ENCODE measurements at regions not wholly inside any gene's neighbourhood (a gene's known extent, or its start where the extent isn't known, plus 50 kb on each side); places are given as distances from the start of the nearest gene placed in this dataset.

GRCh38 chrX:122119361-122119760 is 1064.7 kb upstream of the GRIA3 start:
- H3K9me3 ChIP-seq (replicated peaks; ENCODE audit: control insufficient read depth, insufficient read depth, low read depth, low read length) = no peaks in the 10 kb centered on the region
- no peak overlapping the region for H3K27ac ChIP-seq (ENCODE audit: extremely low read depth, low read depth, low read length)
- no peaks in the 10 kb centered on the region for H3K9me1 ChIP-seq (ENCODE audit: control insufficient read depth, insufficient read depth, low read length)
- no peak overlapping the region for H2AFZ ChIP-seq (ENCODE audit: low read depth, low read length)
- H3K4me2 ChIP-seq (ENCODE audit: insufficient read depth, low read length) = no peak overlapping the region
- no peaks in the 10 kb centered on the region for H3K79me2 ChIP-seq (ENCODE audit: control insufficient read depth, insufficient read depth, low read length)
- ChIA-PET POLR2A (no interaction called here), CTCF (ENCODE audit: low intra/inter-chr PET ratio) (no interaction called here)
- no peaks in the 10 kb centered on the region for H3K4me1 ChIP-seq (replicated peaks in 1 of 2; ENCODE audit: control insufficient read depth in 2 of 2, insufficient read depth in 2 of 2, low read length in 2 of 2)
- DNase-seq (ENCODE audit: extremely low read depth in 1 of 4, low spot score in 3 of 4) (no peak), ATAC-seq (no peak), FAIRE-seq (no peak)
- intact Hi-C loops (cut with micrococcal nuclease) = no loop called here
- no peak overlapping the region for H3K9ac ChIP-seq (ENCODE audit: insufficient read depth in 1 of 2, low read depth in 2 of 2, low read length in 2 of 2)
- H3K4me3 ChIP-seq = no peak overlapping the region
- no peak for TF ChIP-seq POU5F1 (IDR thresholded peaks at IDR 0.05; ENCODE audit: borderline replicate concordance, low read depth, low read length, partially characterized antibody)
- no peak for TF ChIP-seq E2F4 (CRISPR knock-in tag; IDR thresholded peaks at IDR 0.05; ENCODE audit: low read depth)
- TF ChIP-seq DDX20 (tag; IDR thresholded peaks at IDR 0.05; ENCODE audit: low read depth) = no peak
- no peak for TF ChIP-seq ZNF518B (CRISPR knock-in tag; IDR thresholded peaks at IDR 0.05)
- TF ChIP-seq CTCFL (IDR thresholded peaks at IDR 0.05; ENCODE audit: borderline replicate concordance, insufficient read depth, low read depth, low read length, poor library complexity, severe bottlenecking) = no peak
- no peak for TF ChIP-seq ZNF133 (CRISPR knock-in tag; IDR thresholded peaks at IDR 0.05)
- no peaks in the 10 kb centered on the region for H4K20me1 ChIP-seq (replicated peaks; ENCODE audit: control insufficient read depth, insufficient read depth, low read length)
- in situ Hi-C loops (cut with MboI) = no loop called here
- BruUV-seq (replicated peaks) = no TSS peak
- no peaks in the 10 kb centered on the region for H3K27me3 ChIP-seq (ENCODE audit: control insufficient read depth in 2 of 2, insufficient read depth in 2 of 2, low read length in 2 of 2)
- H3K36me3 ChIP-seq (ENCODE audit: control insufficient read depth, insufficient read depth, low read length) = no peaks in the 10 kb centered on the region

Measured in K562 (cell line).